ENCODE measurements at regions not wholly inside any gene's neighbourhood (a gene's known extent, or its start where the extent isn't known, plus 50 kb on each side); places are given as distances from the start of the nearest gene placed in this dataset.
"Not testable (repeated sequence)": the region's sequence is repeated elsewhere in the genome, so short reads cannot be mapped to it uniquely, and the experiment has no call there.

DNA sequence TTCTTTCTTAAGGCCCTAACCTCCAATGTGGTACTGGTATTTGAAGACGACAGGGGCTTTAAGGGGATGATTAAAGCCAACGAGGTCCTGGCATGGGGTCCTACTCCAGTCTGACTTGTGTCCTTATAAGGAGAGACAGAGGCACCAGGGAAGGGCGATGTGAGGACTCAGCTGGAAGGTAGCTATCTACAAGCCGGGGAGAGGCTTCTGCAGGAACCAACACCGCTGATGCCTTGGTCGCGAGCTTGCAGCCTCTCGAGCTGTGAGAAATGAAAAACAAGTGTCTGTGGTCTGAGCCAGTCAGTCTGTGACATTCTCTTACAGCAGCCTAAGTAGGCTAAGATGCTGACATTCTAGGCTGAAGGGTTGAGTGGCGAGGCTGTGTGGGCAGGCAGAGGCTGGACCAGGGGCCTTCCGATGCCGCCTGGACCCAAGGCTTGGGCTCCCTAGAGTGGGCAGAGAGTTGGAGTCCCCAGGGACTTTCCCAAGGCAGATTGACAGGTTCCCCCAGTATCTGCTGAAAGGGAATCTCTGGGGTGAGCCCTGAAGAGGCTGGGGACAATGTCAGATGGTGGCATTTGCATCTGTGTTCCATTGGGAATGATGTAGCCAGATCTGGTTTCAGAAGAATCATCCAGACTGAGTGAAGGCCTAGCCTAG lies 322.9 kb upstream of the HS6ST1 start:
- DNase-seq, result no peak

DNA sequence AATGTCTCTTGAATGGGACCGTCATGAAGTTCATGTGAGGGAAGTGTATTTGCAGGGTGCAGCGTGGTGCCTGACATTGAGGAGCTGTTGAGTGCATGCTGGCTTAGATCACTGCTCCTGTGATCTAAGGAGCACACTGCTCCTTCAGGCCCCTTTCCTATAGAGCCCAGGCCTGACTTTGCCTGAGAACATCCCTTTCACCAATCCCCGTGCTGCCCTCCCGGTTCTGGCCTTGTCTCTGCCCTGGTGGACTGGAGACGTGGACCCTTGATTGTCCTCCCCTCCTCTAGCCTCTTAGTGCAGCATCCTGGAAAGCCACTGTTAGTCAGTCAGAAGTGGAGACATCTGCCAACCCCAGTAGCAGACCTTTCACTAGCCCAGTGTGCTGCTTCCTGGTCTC lies 323.6 kb upstream of the HS6ST1 start:
- DNase-seq, result no peak

DNA sequence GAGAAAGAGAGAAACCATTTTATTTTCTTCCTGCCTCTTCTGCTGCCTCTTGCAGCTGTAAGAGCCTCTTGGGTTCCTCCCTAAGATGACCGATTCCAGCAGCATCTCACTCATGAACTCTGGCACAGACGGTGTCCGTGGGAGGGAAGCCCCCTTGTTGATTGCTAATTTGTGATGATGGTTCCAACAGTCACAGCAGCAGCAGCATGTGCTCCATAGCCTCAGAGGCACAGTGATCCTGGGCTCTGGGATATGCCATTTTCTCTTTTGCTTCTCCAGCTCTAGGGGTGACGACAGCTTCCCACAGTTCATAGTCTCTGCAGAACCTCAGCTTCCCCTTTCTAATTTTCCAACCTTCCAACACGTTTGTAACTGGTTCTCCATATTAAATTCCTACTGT lies 324.2 kb upstream of the HS6ST1 start:
- no peak for DNase-seq

DNA sequence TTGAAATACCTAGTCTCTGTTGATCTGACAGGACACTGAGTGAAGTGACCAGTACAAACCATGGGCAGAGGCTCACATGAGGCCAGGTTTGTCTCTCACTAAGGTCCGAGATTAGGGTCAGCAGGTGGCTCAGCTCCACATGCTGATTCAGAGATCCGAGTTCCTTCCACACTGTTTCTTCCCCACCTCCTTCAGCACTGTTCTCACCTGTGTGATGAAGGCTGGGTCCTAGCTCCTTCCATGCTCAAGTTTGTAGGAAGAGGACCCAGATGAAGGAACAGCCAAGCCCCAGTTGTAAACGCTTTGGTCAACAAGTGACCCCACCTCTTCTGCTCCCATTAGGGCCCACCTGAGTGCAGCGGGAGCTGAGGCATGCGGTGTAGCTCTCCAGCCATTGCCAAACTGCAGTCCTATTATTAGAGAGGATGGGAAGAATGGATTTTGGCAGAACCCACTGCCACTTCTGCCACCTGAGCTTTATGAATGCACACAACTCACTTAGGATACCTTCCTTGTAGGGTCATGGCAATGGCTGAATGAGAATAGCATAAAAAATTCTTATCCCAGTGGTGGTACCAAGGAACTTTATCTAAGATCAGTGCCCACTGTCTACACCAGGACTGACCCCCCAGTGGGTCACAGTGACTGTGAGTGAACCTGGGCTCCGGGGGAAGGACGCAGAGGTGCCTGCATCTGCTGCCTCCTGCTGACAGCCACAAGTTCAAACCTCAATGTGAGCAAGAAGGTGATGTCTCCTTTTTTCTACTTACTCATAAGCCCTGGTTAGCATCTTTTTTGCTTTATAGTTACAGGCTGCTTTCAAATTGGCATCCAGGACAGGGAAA lies 324.8 kb upstream of the HS6ST1 start:
- DNase-seq, result no peak

DNA sequence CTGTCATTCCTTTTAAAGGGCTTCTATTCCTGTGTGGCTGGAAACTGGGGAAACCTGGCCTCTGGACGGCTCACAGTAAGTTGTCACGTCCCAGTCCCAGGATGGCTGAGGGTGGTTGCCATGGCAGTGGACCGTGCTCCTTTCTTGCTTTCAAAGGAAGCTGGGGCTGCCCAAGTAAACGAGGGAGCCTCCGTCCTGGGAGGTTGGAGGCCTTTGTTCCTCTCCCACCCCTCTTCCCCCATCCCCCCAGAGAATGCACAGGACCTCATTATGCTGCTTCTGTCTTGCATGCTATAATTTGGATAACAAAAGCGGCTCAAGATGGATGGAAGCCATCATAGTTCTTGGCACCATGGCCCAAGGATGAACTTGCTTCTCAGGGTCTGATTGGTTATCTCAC lies 325.5 kb upstream of the HS6ST1 start:
- no peak for DNase-seq

DNA sequence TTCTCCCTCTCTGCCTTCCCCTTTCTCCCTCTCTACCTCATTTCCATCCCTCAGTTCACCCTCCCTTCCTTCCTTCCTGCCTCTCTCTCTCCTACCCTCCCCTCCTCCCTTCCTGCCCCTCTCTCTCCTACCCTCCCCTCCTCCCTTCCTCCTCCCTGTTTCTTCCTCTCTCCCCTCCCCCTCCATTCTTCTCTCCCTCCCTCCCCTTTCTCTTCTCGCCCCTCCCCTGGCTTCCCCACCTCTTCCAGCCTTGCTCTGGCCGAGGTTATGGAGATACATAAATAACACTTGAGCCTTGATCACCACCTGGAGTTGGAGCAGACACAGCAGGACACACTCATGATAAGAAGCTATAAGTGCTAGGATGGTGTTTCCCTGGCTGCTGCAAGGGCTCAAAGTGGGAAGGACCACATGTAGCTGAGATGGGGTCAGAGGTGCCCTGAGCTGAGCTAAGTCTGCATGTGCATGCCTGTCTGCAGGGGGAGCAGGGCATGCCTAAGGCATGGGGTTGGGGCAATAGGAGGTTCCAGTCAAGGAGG lies 326.1 kb upstream of the HS6ST1 start:
- DNase-seq, result no peak

DNA sequence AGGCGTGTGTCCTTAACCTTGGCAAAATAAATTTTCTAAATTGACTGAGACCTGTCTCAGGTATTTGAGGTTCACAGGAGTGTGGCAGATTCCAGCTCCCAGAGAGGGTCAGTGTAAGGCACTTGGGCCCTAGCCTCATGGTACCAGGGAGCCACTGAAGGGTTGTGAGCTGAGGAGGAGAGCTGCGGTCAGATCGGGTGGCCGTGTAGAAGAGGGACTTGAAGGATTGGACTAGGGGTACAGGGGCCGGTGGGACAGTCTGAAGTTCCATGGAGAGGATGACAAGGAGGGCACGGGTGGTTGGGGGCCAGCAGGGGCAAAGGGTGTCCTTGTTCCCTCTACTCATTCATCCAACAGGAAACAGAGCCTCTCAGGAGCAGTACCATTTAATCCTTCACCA lies 327.0 kb upstream of the HS6ST1 start:
- DNase-seq, result no peak

DNA sequence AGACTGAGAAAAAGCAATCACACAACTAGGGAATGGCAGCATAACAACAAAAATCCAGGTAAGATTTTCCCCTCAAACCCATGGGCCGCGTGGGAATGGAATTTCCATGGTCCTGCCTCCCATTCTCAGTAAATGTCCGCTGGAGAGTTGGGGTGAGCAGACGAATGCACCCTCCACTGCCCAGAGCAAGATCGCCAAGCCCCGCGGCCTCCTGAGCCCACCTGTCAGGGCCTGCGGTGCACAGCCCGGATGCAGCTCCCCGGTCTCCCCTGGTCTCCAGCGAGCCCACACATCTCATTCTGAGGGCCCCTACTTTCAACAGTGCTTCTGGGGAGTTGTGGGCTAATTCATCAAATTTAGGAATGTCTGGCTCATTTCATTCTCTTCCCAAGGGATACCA lies 327.4 kb upstream of the HS6ST1 start:
- no peak for DNase-seq

DNA sequence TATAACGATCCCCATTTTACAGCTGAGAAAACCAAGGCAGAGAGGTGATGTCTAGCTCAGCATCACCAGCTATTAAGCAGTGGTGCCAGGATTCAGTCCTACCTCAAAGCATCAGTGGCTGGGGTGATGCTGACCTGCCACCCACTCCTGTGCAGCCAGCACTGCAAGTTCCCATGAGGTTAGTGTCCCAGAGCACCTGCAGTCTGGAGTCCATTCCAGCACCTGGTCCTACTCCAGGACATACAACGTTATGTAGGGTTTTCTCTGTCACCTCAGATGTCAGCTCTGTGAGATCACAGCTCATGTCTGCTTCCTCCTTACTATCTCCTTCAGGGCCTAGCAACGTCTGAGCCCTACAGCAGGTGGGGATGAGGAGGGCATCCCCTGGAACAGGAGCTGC lies 328.0 kb upstream of the HS6ST1 start:
- DNase-seq, result no peak

DNA sequence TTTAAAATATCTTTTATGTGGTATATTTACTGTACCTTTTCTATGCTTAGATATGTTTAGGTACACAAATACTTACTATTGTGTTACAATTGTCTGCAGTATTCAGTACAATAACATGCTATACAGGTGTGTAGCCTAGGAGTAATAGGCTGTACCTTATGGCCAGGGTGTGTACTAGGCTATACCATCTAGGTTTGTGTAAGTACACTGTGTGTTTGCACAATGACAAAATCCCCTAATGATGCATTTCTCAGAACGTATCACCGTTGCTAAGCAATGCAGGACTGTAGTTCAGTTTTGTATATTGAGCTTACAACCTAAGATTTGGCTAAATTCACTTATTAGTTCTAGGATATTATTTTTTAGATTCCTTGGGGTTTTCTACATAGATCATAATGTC lies 332.3 kb upstream of the HS6ST1 start:
- DNase-seq, result no peak

DNA sequence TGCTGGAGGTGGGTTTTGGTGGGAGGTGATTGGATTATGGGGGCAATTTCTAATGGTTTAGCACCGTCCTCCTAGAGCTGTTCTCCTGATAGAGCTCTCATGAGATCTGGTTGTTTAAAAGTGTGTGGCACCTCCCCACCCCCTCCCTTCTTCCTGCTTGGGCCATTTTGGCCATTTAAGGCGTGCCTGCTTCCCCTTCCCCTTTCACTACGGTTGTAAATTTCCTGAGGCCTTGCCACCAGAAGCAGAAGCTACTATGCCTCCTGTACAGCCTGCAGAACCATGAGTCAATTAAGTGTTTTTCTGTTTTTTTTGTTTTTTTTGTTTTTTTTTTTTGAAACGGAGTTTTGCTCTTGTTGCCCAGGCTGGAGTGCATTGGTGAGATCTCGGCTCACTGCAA lies 335.7 kb upstream of the HS6ST1 start:
- DNase-seq, result no peak

DNA sequence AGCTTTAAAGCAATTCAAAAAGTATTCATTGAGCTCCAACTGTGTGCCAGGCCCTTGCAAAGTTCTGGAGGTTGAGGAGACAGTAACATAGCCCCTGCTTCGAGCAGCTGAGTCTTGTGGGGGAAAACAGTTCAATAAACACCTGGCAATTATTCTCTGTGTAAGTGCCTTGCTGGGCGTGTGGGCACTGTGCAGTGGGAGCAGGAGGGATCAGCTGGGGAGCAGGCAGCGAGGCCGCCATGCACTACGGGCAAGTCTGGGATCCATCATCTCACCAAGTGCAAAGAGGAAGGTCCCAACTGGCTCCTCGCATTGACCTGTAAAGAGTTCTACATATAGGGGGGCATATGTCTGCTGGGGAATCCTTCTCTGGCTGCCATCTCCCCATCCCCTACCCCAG lies 342.2 kb upstream of the HS6ST1 start:
- no peak for DNase-seq

DNA sequence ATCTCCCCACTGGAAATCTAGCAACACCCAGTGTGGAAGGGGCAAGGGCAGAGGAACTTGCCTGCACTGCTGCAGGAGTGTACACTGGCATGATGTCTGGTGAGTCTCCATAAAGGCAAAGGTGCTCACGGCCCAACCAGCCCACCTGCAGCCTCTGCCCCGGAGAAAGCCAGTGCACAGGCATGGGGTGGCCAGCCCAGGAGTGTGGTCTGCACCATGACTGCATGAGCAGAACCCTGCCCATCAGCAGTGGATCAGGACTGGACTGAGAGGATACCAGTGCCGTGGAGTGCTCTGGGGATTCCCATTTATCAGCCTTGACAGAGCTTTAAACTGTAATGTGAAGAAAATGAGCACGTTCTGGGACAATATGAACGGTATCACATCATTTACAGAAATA lies 342.6 kb upstream of the HS6ST1 start:
- DNase-seq, result no peak

DNA sequence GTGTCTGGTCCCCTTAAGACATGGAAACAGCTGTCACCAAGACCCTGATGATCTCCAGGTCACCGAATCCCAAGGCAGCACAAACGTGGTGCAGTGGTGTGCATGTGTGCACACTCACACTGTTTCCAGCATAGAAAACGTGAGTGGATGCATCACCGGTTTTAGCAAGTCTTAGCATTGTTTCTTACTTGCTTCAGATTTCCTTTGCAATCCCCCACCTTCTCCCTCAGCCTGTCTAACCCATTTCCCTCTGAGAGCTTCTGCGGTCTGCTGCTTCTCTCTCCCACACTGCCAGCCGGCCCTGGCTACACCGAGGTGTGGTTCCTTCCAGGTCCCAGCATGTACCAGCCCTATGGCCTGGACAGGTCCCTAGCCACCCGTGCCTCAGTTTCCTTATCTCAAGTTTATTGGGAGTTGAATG lies 343.4 kb upstream of the HS6ST1 start:
- DNase-seq, result no peak

DNA sequence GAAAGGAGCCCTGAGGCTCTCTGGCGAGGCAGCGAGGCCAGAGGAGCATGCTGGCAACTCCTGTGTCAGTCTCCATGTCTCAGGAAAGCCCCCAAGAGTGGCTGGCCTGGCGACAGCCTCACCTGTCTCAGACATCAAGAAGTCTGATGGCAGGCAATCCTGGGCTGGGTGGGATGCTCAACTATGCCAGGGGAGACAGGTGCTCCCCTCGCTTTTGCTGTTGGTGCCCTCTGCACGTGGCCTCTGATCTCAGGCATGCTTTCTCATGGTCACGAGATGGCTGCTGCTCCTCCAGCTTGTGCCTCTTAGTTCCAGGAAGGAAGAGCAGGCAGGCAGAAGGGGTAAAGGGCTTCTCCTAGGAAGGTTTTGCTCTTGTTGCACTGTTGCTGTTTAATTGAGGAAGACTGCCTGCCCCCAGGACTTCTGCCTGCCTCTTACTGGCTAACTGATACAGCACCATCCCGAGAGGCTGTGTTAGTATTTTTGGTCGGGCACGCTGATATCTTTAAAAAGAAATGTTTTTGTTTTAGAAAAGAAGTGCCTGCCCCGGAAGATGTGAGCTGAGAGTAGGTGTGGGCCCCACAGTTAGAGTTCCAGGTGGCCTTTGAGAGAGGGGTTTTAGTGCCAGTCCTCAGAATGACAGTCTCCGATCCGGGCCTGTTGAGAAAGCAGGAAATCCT lies 344.8 kb upstream of the HS6ST1 start:
- DNase-seq, result no peak

DNA sequence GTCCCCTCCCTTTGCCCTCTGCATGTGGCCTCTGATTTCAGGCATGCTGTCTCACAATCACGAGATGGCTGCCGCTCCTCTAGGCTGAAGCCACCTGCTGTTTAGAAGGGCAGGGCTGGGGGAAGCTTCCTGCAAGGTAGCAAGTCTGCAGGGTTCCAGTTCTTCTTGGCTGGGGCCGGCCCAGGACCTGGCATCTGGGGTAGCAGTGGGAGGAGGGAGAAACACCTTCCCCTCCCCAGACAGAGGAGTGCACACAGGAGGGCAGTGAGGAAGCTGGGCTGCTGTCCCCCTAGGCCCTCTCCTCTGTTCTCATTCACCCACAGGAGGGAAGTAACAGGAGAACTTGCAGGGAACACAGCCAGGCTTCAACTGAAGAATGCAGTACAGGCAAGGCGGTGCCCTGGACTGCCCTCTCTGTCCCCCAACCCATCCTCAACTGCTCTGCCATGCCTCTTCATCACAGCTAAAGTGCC lies 345.9 kb upstream of the HS6ST1 start:
- no peak for DNase-seq

DNA sequence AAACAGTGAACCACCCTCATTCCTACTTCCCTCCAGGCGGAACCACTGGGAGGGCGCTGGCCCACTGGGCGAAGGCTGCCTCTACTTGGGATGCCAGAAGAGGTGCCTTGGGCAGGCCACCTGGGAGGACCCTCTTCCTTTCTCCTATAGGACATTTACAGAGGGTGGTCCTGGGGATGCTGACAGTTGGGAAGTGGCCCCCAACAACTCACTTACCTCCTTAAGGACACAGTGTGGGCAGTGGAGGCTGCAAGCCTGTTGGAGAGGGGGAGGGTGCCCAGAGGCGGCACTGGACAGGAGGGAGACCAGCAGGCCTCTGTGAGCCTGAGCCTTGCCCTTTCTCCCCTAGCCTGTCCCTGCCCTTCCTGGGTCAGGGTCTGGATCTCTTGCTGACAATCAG lies 346.4 kb upstream of the HS6ST1 start:
- DNase-seq, result no peak

DNA sequence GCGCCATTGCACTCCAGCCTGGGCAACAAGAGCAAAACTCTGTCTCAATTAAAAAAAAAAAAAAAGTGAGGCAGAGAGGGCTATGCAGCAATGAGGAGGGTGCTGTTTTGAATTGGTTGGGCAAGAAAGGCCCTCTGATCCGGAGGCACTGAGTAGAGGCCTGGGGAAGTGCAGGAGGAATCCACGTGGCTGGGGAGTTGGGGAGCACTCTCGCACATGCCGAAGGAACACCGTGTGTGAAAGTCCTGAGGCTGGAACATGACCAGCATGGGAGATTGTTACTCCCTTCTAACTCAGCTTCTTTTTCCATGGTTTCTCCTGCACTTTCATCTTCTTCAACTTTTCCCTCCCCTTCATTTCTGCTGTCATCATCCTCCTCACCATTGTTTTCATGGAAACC lies 347.9 kb upstream of the HS6ST1 start:
- no peak for DNase-seq

DNA sequence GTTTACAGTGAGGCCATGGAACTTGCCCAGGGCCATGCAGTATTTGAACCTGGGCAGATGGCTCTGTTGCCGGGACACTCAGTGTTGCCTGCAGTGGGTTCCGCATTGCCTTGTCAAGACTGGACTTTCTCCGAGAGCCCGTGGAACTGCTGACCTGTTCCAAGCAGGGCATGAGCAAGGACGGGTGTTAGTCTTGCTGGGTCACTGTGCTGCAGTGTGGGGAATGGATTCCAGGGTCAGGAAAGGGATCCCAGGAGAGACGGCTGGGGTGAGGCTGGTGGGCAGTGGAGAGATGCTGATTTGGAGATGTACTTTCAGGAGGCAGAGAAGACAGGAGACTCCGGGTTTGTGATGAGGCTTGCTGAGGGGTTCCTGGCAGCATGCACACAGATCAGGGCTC lies 348.7 kb upstream of the HS6ST1 start:
- DNase-seq, result no peak

DNA sequence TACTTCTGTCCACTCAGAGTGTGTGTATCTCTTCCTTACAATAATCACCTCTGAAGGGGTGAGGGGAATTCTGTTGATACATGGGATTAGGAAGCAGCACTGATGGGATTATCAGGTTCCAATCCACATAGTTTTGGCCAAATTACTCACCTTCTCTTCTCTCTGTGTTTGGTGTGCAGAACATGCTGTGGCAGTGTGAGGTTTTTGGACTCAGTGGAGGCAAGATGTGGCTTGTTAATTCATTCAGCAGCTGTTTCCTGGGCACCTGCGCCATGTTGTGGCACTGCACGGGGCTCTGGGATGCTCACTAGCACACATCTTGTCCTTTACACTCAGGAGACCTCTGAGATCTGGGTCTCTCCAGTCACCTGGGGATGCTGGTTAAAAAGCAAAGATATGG lies 350.3 kb upstream of the HS6ST1 start:
- no peak for DNase-seq

DNA sequence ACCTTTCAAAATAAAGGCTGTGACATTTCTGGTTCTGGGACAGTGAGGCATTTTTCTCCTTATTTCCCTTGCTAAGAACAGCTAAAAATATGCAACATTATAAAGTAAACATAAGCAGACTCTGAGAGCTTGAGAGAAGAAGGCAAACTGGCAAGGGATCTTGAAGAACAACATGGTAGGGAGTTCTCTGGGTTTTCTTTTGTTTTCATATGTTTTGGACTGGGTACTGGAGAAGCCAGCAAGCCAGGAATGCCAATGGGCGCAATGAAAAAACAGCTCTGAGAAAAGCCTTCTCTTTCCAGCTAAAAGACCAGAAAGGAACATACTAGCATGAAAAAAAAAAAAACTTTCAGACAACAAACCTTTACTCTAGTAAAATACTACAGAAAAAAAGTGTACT lies 351.4 kb upstream of the HS6ST1 start:
- no peak for DNase-seq

DNA sequence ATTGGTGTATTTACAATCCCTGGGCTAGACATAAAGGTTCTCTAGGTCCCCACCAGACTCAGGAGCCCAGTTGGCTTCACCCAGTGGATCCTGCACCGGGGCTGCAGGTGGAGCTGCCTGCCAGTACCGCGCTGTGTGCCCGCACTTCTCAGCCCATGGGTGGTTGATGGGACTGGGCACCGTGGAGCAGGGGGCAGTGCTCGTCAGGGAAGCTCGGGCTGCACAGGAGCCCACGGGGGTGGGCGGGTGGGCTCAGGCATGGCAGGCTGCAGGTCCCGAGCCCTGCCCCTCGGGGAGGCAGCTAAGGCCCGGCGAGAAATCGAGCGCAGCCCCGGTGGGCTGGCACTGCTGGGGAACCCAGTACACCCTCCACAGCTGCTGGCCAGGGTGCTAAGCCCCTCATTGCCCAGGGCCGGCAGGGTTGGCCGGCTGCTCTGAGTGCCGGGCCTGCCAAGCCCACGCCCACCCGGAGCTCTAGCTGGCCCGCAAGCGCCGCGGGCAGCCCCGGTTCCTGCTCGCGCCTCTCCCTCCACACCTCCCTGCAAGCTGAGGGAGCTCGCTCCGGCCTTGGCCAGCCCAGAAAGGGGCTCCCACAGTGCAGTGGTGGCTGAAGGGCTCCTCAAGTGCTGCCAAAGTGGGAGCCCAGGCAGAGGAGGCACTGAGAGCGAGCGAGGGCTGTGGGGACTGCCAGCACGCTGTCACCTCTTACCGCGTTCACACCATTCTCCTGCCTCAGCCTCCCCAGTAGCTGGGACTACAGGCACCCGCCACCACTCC lies 353.5 kb upstream of the HS6ST1 start:
- not testable (repeated sequence) for DNase-seq

DNA sequence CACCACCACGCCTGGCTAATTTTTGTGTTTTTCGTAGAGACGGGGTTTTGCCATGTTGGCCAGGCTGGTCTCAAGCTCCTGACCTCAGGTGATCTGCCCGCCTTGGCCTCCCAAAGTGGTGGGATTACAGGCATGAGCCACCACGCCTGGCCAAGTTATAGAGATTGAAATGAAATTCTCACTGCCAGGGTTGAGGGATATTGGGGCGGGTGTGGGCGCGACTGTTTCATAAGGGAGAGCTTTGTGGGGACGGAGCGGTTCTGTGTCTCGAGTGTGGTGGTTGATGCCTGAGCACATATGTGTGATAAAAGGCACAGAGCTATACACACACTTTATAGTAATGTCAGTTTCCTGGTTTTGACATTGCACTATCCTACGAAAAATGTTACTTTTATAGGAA lies 361.0 kb upstream of the HS6ST1 start:
- not testable (repeated sequence) for DNase-seq
